ENCODE measurements at regions not wholly inside any gene's neighbourhood (a gene's known extent, or its start where the extent isn't known, plus 50 kb on each side); places are given as distances from the start of the nearest gene placed in this dataset.
"Not testable (repeated sequence)": the region's sequence is repeated elsewhere in the genome, so short reads cannot be mapped to it uniquely, and the experiment has no call there.

DNA sequence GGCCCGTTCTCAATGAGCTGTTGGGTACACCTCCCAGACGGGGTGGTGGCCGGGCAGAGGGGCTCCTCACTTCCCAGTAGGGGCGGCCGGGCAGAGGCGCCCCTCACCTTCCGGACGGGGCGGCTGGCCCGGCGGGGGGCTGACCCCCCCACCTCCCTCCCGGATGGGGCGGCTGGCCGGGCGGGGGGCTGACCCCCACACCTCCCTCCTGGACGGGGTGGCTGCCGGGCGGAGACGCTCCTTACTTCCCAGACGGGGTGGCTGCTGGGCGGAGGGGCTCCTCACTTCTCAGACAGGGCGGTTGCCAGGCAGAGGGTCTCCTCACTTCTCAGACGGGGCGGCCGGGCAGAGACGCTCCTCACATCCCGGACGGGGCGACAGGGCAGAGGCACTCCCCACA, 644.7 kb upstream of the KCNMB2 start:
- not testable (repeated sequence) for H3K4me1 Mint-ChIP-seq (ENCODE audit: low read depth); ATAC-seq (replicated peaks in 1 of 2); H3K27ac Mint-ChIP-seq; H3K4me3 Mint-ChIP-seq; DNase-seq; H3K36me3 Mint-ChIP-seq (ENCODE audit: insufficient read depth in 2 of 2); H3K27me3 Mint-ChIP-seq (ENCODE audit: low read depth); H3K9me3 Mint-ChIP-seq

DNA sequence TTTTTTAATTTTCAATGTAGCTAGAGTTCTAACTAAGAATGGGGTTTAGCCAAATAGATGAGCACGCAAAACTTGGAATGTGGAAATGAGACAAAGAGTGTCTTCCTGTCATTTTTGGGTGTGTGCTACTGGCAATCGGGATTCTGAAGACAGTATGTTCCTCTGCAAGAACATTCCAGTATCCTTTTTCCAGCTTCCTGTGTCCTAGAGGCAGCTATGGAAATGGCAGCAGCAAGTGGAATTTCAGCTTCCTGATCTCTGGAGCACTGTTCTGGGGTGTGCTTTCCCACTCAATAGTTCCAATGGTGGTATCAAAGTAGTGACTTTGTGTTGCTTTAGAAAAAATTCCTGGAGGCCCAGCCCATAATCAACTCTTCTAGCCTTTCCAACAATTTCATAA, 642.9 kb upstream of the KCNMB2 start:
- H3K4me3 Mint-ChIP-seq, result no peak overlapping the region
- DNase-seq, result no peak
- H3K36me3 Mint-ChIP-seq (ENCODE audit: insufficient read depth in 2 of 2), result peaks cover 0 to 2% of the 10 kb centered on the region in 2 donors
- no peaks in the 10 kb centered on the region for H3K27me3 Mint-ChIP-seq (ENCODE audit: low read depth)
- no peak for ATAC-seq (replicated peaks in 1 of 2)
- peaks cover 2 to 3% of the 10 kb centered on the region in 2 donors for H3K9me3 Mint-ChIP-seq
- H3K4me1 Mint-ChIP-seq (ENCODE audit: low read depth), result no peaks in the 10 kb centered on the region
- no peak overlapping the region for H3K27ac Mint-ChIP-seq

DNA sequence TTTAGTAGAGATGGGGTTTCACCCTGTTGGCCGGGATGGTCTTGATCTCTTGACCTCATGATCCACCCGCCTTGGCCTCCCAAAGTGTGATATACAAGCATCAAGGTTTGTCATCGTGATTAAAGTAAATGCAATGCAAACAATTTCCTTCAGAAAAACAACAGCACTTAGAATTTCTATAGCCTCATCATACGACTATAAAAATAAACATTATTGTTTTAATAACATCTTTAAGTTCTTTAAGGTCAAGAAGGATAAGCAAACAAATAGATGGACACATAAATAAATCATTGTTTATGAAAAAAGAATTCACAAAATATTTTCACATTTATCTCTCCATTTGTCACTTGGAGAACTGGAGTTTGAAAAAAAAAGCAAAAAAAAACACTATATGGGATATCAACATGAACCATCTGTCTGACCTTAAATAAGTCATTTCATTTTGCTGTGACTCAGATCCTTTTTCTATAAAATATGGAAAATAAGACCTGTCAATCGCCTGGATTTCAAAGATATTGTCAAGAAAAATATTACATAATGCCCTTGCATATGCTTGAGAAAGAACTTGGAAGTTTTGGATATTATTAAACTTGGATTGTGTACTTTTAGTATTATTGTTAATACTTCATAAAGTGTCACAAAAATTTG, 642.0 kb upstream of the KCNMB2 start:
- Mint-ChIP-seq H3K27me3 (ENCODE audit: low read depth) (no peaks in the 10 kb centered on the region), H3K9me3 (peaks cover 2% of the 10 kb centered on the region in 2 donors), H3K36me3 (ENCODE audit: insufficient read depth in 2 of 2) (peaks cover 0 to 2% of the 10 kb centered on the region in 2 donors), H3K4me3 (no peak overlapping the region), H3K4me1 (ENCODE audit: low read depth) (no peaks in the 10 kb centered on the region), H3K27ac (no peak overlapping the region)
- no peak for DNase-seq
- no peak for ATAC-seq (replicated peaks in 1 of 2)

DNA sequence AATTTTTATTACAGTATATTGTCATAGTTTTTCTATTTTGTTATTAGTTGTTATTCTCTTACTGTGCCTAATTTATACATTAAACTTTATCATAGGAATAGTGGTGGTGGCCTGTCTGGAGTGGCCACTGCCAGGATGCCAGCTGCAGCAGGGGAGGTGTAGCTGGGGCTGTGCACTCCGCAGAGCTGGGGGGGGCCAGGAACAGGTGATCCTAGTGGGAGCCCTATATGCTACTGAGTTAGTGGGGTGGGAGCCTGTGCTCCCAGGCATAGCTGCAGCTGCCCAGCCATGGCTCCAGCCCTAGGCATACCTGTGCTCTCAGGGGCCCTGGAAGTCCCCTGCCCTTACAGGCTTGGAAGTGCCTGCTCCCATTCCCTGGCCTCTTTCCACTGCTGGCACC, 638.1 kb upstream of the KCNMB2 start:
- Mint-ChIP-seq H3K9me3 (peaks cover 5 to 6% of the 10 kb centered on the region in 2 donors), H3K4me3 (no peak overlapping the region), H3K27me3 (ENCODE audit: low read depth) (no peaks in the 10 kb centered on the region), H3K36me3 (ENCODE audit: insufficient read depth in 2 of 2) (peaks cover 3 to 8% of the 10 kb centered on the region in 2 donors), H3K4me1 (ENCODE audit: low read depth) (no peaks in the 10 kb centered on the region), H3K27ac (no peak overlapping the region)
- no peak for ATAC-seq (replicated peaks in 1 of 2)
- DNase-seq, result no peak

DNA sequence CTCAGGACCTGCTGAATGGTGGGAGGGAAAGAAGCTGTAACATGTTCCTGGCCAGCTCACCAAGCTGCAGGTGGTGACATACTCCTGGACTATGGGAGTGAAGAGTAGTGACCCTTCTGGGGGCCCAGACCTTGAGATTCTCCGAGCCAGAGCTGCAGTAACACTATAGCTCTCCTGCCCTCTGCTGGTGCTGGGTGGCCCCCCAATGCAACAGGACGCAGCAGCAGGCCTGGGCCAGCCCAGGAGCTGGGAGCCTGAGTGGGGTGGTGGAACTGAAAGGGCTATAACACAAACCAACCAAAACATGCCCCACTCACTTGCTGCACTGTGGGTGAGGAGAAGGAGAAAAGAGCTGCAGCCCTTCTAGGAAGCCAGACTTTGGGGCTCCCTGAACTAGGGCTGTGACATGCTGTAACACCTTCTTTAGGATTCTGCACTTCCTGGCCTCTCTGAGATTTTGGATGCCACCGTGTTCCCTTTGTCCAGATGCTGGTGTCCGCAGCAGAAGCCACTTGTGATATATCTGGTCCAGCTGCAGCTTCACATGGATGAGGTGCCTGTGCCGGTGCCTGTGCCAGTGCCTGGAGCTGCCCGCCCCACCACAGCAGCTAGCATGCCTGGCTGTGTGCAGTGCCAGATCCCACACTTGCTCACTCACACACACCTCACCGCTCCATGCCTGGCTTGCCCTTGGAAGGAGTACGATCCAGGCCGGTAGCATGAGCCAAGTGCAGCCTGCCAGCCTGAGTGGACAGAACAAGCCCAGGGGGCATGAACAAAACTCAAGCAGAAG, 636.8 kb upstream of the KCNMB2 start:
- no peaks in the 10 kb centered on the region for H3K4me1 Mint-ChIP-seq (ENCODE audit: low read depth)
- no peak overlapping the region for H3K27ac Mint-ChIP-seq
- no peak for DNase-seq
- ATAC-seq (replicated peaks in 1 of 2), result no peak
- peaks cover 3 to 8% of the 10 kb centered on the region in 2 donors for H3K36me3 Mint-ChIP-seq (ENCODE audit: insufficient read depth in 2 of 2)
- peaks cover 5 to 6% of the 10 kb centered on the region in 2 donors for H3K9me3 Mint-ChIP-seq
- no peaks in the 10 kb centered on the region for H3K27me3 Mint-ChIP-seq (ENCODE audit: low read depth)
- H3K4me3 Mint-ChIP-seq, result no peak overlapping the region

DNA sequence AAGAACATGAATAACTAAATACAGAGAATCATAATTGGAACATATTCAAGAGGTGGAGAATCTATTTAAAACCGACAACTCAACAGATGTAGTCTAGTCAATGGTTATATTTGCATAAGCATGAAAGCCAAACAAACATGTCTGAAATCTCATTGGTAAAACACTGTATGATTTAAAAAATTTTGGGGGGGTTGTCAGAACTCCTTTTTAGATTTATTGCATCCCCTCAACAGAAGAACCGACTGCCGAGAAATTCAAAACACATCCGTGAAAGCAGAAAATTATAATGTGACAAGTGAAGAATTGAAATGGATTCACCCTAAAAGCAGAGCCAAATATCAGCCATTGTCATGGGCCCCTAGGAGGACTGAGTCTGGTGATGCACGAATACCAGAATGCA, 633.4 kb upstream of the KCNMB2 start:
- DNase-seq (no peak), ATAC-seq (replicated peaks in 1 of 2) (no peak)
- peaks cover 3 to 5% of the 10 kb centered on the region in 2 donors for H3K36me3 Mint-ChIP-seq (ENCODE audit: insufficient read depth in 2 of 2)
- no peak overlapping the region for H3K27ac Mint-ChIP-seq
- H3K9me3 Mint-ChIP-seq, result peaks cover 3 to 4% of the 10 kb centered on the region in 2 donors
- H3K4me3 Mint-ChIP-seq, result no peak overlapping the region
- no peaks in the 10 kb centered on the region for H3K27me3 Mint-ChIP-seq (ENCODE audit: low read depth)
- no peaks in the 10 kb centered on the region for H3K4me1 Mint-ChIP-seq (ENCODE audit: low read depth)

DNA sequence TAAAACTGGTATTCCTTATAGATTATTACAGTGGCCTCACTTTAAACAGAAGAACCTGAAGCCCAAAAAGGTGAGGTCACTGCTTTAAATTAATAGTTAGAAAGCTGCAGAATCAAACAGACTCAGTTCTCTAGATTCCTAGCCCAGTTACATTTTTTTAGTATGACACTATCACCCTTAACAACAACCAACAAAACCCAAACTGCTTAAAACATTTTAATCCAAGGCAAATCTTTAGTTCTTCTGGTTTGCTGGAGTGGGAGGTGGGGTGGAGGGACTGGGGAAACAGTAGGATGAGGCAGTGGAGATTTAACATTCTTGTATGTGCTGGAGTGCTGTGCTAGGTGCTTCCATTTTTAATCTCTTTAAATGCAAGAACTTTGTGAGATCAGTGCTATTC, 631.6 kb upstream of the KCNMB2 start:
- Mint-ChIP-seq H3K27ac (no peak overlapping the region), H3K9me3 (peaks cover 4% of the 10 kb centered on the region in 2 donors), H3K36me3 (ENCODE audit: insufficient read depth in 2 of 2) (peaks cover 4% of the 10 kb centered on the region in 2 donors), H3K4me3 (no peak overlapping the region), H3K27me3 (ENCODE audit: low read depth) (no peaks in the 10 kb centered on the region), H3K4me1 (ENCODE audit: low read depth) (no peaks in the 10 kb centered on the region)
- no peak for DNase-seq
- ATAC-seq (replicated peaks in 1 of 2), result no peak

DNA sequence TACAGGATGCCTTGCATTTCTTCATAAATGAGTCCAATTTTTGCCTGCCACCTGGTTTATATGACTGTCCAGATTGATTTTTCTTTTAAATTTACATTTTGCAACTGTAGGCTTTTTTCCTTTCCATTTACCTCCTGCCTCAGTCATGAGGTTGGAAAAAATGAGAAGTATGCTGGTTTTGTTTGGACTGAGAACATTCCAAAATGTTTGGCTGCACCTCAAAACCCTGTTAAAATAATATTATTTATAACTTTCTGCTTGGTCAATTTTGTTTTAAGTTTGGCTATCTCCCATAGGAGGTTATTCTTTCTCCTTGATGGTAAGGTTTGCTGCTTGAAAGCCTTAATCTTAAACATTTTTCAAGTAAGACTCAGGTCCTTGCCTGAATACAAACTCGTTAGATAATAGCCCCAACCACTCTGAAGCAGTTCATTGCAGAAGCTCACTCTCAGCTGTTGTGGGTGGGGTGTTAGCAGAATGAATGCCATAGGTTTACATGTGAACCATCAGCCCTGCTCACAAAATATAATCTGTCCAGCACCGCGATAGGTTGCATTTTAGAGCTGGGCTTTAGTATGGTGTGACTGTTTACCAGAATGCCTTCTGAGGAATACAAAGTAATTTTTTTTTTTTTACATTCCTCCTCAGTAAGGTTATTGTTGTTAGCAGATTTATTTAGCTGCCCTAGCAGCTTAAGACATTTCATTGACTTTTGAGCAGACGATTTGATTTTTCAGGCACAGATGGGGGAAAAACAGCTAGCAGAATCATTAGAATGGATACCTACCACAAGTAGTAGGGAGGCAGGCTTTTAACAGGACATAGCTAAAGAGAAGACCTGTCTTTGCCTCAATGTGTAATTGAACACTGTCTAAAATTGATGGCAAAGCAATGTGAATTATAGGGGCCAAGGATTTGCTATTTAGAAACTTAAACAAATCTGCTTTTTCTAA, 630.8 kb upstream of the KCNMB2 start:
- Mint-ChIP-seq H3K36me3 (ENCODE audit: insufficient read depth in 2 of 2) (peaks cover under 1 to 2% of the 10 kb centered on the region in 2 donors), H3K27ac (no peak overlapping the region), H3K9me3 (peaks cover 0 to 2% of the 10 kb centered on the region in 2 donors), H3K27me3 (ENCODE audit: low read depth) (no peaks in the 10 kb centered on the region), H3K4me1 (ENCODE audit: low read depth) (no peaks in the 10 kb centered on the region), H3K4me3 (no peak overlapping the region)
- no peak for ATAC-seq (replicated peaks in 1 of 2)
- DNase-seq, result no peak

DNA sequence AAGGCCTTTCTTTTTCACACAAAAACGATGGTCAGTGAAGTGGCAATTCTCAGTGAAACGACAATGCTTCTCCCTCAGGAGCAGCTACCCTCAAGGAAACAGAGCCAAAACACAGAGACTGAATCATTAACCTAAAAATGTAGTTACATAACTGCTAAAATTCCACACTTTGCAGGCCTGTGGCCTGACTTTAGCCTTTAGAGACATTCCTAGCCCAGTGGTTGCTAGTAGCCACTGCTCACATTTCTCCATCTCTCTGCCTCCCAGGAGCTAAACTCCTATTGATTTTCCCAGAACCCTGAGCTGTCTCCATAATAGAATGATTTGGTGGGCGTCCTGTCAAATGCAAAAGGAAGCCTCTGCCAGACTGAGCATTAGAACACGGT, 630.1 kb upstream of the KCNMB2 start:
- H3K9me3 Mint-ChIP-seq, result peaks cover 0 to 2% of the 10 kb centered on the region in 2 donors

DNA sequence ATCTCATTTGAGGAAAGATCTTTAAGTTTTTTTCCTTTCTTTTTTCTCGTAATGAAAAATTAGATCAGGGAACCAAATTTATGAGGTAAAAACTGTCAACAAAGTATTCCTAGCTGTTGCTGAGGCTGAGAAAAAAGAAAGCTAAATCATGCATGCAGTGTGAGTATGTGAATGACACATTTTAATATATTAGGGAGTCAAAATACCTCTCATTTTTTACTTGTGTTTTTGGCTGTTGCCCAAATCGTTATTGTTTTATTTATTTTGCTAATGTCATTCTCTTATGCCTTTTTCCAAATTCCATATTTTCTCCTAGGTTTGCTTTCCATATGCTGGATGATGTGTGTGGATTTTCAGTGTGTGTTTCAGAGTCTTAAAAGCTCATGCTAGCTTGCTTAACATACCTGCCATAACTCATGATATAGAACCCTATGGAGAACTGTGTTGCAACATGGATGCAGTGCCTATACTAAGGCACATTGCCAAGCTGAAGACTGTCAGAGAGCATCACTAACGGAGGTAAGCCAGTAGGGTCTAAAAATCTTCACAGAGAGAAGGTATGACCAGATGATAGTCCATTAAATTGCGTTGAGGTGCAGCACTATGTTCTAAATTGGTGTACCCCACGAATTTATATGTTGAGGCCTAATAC, 629.5 kb upstream of the KCNMB2 start:
- Mint-ChIP-seq H3K27me3 (ENCODE audit: low read depth) (no peaks in the 10 kb centered on the region), H3K9me3 (peaks cover 2 to 5% of the 10 kb centered on the region in 2 donors), H3K4me3 (no peak overlapping the region), H3K27ac (no peak overlapping the region), H3K36me3 (ENCODE audit: insufficient read depth in 2 of 2) (peaks cover 0 to 4% of the 10 kb centered on the region in 2 donors), H3K4me1 (ENCODE audit: low read depth) (no peaks in the 10 kb centered on the region)
- no peak for DNase-seq
- ATAC-seq (replicated peaks in 1 of 2), result no peak

More for the DNA sequence above, 630.1 kb upstream of the KCNMB2 start:
- H3K4me3 Mint-ChIP-seq, result no peak overlapping the region
- H3K4me1 Mint-ChIP-seq (ENCODE audit: low read depth), result no peaks in the 10 kb centered on the region
- H3K27ac Mint-ChIP-seq, result no peak overlapping the region
- no peak for DNase-seq
- H3K36me3 Mint-ChIP-seq (ENCODE audit: insufficient read depth in 2 of 2), result peaks cover 0 to 2% of the 10 kb centered on the region in 2 donors
- H3K27me3 Mint-ChIP-seq (ENCODE audit: low read depth), result no peaks in the 10 kb centered on the region
- ATAC-seq (replicated peaks in 1 of 2), result no peak

DNA sequence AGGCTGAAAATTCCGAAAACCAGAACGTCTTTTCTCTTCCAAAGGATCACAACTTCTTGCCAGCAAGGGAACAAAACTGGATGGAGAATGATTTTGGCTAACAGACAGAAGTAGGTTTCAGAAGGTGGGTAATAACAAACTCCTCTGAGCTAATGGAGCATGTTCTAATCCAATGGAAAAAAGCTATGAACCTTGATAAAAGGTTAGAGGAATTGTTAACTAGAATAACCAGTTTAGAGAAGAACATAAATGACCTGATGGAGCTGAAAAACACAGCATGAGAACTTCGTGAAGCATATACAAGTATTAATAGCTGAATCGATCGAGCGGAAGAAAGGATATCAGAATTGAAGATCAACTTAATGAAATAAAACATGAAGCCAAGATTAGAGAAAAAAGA, 626.7 kb upstream of the KCNMB2 start:
- not testable (repeated sequence) for H3K4me1 Mint-ChIP-seq (ENCODE audit: low read depth); ATAC-seq (replicated peaks in 1 of 2); H3K36me3 Mint-ChIP-seq (ENCODE audit: insufficient read depth in 2 of 2); H3K9me3 Mint-ChIP-seq; H3K27me3 Mint-ChIP-seq (ENCODE audit: low read depth); H3K27ac Mint-ChIP-seq; H3K4me3 Mint-ChIP-seq; DNase-seq

DNA sequence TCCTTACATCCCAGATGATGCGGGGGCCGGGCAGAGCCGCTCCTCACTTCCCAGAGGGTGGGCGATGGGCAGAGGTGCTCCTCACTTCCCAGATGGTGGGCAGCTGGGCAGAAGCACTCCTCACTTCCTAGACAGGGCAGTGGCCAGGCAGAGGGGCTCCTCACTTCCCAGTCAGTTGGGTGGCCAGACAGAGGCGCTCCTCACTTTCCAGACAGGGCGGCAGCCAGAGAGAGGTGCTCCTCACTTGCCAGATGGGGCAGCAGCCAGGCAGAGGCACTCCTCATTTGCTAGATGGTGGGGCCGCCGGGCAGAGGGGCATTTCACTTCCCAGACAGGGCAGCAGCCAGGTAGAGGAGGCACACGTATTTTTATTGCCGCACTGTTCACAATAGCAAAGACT, 622.0 kb upstream of the KCNMB2 start:
- ATAC-seq (replicated peaks in 1 of 2) (no peak), DNase-seq (no peak)
- Mint-ChIP-seq H3K9me3 (peaks cover 5 to 10% of the 10 kb centered on the region in 2 donors), H3K27me3 (ENCODE audit: low read depth) (no peaks in the 10 kb centered on the region), H3K27ac (no peak overlapping the region), H3K36me3 (ENCODE audit: insufficient read depth in 2 of 2) (peaks cover 2 to 4% of the 10 kb centered on the region in 2 donors), H3K4me3 (no peak overlapping the region), H3K4me1 (ENCODE audit: low read depth) (no peaks in the 10 kb centered on the region)

All from activated T-cell treated with anti-CD3 and anti-CD28 coated beads, Interleukin-2, amount 50 U/mL, for 72 hours (primary cell).